ENCODE measurements at regions not wholly inside any gene's neighbourhood (a gene's known extent, or its start where the extent isn't known, plus 50 kb on each side); places are given as distances from the start of the nearest gene placed in this dataset.
"Not testable (repeated sequence)": the region's sequence is repeated elsewhere in the genome, so short reads cannot be mapped to it uniquely, and the experiment has no call there.

DNA sequence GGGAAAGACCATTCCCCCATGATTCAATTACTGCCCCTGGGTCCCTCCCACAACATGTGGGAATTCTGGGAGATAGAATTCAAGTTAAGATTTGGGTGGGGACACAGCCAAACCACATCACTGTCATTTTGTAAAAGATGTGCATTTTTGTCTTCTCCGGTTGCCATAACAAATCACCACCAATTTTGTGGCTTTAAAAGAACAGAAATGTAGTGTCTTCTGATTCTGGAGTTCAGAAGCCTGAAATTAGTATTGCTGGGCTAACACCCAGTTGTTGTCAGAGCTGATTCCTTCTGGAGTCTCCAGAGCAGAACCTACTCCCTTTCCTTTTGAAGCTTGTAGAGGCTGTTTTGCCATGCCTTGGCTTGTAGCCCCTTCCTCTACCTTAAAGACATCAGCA is 54.1 kb upstream of the DHRSX start:
- Histone ChIP-seq H4K20me1 (ENCODE audit: control insufficient read depth, extremely low read depth, insufficient read depth, low read length) (no peaks in the 10 kb centered on the region), H3K79me2 (ENCODE audit: control insufficient read depth, insufficient read depth, low read length) (no peaks in the 10 kb centered on the region), H3K27me3 (ENCODE audit: control insufficient read depth, extremely low read depth, insufficient read depth, low read length) (no peaks in the 10 kb centered on the region), H3K9me3 (ENCODE audit: control insufficient read depth, low read depth, low read length) (no peaks in the 10 kb centered on the region), H3K4me3 (ENCODE audit: control insufficient read depth in 2 of 3, extremely low read depth in 1 of 3, insufficient read depth in 2 of 3, low read depth in 1 of 3, low read length in 3 of 3) (no peak overlapping the region), H3K9ac (ENCODE audit: control insufficient read depth, extremely low read depth, insufficient read depth, low read length) (no peak overlapping the region), H3K9me1 (ENCODE audit: control insufficient read depth, extremely low read depth, insufficient read depth, low read length) (no peaks in the 10 kb centered on the region), H3K4me1 (ENCODE audit: control insufficient read depth, extremely low read depth, insufficient read depth, low read length) (no peaks in the 10 kb centered on the region), H3K4me2 (ENCODE audit: control insufficient read depth, extremely low read depth, insufficient read depth, low read depth, low read length) (no peak overlapping the region), H3K36me3 (ENCODE audit: control insufficient read depth in 2 of 2, extremely low read depth in 1 of 2, insufficient read depth in 2 of 2, low read length in 2 of 2) (no peaks in the 10 kb centered on the region), H2AFZ (ENCODE audit: control insufficient read depth, low read length) (no peak overlapping the region), H3K27ac (ENCODE audit: control insufficient read depth, insufficient read depth, low read length) (no peak overlapping the region)
- no peak for TF ChIP-seq EZH2 (IDR thresholded peaks at IDR 0.05; ENCODE audit: low read length)
- TF ChIP-seq, protein P1, sequence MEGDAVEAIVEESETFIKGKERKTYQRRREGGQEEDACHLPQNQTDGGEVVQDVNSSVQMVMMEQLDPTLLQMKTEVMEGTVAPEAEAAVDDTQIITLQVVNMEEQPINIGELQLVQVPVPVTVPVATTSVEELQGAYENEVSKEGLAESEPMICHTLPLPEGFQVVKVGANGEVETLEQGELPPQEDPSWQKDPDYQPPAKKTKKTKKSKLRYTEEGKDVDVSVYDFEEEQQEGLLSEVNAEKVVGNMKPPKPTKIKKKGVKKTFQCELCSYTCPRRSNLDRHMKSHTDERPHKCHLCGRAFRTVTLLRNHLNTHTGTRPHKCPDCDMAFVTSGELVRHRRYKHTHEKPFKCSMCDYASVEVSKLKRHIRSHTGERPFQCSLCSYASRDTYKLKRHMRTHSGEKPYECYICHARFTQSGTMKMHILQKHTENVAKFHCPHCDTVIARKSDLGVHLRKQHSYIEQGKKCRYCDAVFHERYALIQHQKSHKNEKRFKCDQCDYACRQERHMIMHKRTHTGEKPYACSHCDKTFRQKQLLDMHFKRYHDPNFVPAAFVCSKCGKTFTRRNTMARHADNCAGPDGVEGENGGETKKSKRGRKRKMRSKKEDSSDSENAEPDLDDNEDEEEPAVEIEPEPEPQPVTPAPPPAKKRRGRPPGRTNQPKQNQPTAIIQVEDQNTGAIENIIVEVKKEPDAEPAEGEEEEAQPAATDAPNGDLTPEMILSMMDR (optimal IDR thresholded peaks at IDR 0.05 in 1 of 3, IDR thresholded peaks at IDR 0.05 in 1 of 3, conservative IDR thresholded peaks at IDR 0.05 in 1 of 3; ENCODE audit: extremely low read depth in 1 of 3, insufficient read depth in 2 of 3, low read length in 3 of 3): no peak
- dilution Hi-C loops (cut with MboI; ENCODE audit: extremely low pct_ligation_motif_present, low sequenced_read_pairs): no loop called here
- FAIRE-seq (no peak), DNase-seq (ENCODE audit: low read depth, low spot score) (no peak)

DNA sequence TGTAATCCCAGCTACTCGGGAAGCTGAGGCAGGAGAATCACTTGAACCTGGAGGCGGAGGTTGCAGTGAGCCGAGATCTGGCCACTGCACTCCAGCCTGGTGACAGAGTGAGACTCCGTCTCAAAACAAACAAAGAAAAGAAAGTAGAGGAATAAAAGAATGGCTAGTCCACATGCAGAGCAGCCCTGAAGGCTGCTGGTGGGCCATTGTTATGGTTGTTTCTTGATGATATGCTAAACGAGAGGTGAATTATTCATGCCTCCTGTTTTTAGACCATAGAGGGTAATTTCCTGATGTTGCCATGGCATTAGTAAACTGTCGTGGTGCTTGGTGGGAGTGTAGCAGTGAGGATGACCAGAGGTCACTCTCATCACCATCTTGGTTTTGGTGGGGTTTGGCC is 53.3 kb upstream of the DHRSX start:
- H3K36me3 ChIP-seq (ENCODE audit: control insufficient read depth in 2 of 2, extremely low read depth in 1 of 2, insufficient read depth in 2 of 2, low read length in 2 of 2); H3K27ac ChIP-seq (ENCODE audit: control insufficient read depth, insufficient read depth, low read length); H3K9ac ChIP-seq (ENCODE audit: control insufficient read depth, extremely low read depth, insufficient read depth, low read length); H4K20me1 ChIP-seq (ENCODE audit: control insufficient read depth, extremely low read depth, insufficient read depth, low read length); H3K9me3 ChIP-seq (ENCODE audit: control insufficient read depth, low read depth, low read length); H2AFZ ChIP-seq (ENCODE audit: control insufficient read depth, low read length); H3K9me1 ChIP-seq (ENCODE audit: control insufficient read depth, extremely low read depth, insufficient read depth, low read length); H3K27me3 ChIP-seq (ENCODE audit: control insufficient read depth, extremely low read depth, insufficient read depth, low read length); H3K79me2 ChIP-seq (ENCODE audit: control insufficient read depth, insufficient read depth, low read length); dilution Hi-C loops (cut with MboI; ENCODE audit: extremely low pct_ligation_motif_present, low sequenced_read_pairs); DNase-seq (ENCODE audit: low read depth, low spot score); H3K4me1 ChIP-seq (ENCODE audit: control insufficient read depth, extremely low read depth, insufficient read depth, low read length); H3K4me2 ChIP-seq (ENCODE audit: control insufficient read depth, extremely low read depth, insufficient read depth, low read depth, low read length); FAIRE-seq; H3K4me3 ChIP-seq (ENCODE audit: control insufficient read depth in 2 of 3, extremely low read depth in 1 of 3, insufficient read depth in 2 of 3, low read depth in 1 of 3, low read length in 3 of 3): not testable (repeated sequence)

DNA sequence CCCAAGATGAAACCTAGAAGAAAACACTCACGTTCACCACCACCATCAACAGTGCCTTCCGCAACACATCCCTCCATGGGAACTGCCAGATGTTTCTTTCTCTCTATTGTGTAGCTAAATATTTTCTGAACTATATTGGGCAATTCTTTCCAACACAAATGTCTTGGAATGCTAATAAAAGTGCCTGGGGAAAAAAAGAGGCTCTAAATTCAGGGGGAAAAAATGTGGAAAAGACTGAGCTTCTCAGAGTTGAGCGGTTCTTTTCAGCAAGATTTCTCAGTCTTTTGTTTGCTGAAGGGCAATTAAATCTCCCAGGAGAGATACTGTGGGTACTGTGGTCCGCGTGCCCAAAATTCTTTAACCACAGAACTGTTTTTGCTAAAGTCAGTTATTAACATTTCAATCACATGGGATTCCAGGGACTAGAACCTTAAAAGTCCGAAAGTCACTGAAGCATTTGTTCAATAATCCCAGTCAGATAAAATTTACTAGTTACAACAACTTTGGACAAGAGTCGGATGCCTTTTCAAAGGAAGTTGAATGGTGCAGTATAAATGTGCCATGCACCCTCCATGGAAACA is 51.9 kb upstream of the DHRSX start:
- Histone ChIP-seq H4K20me1 (ENCODE audit: control insufficient read depth, extremely low read depth, insufficient read depth, low read length) (no peaks in the 10 kb centered on the region), H3K4me2 (ENCODE audit: control insufficient read depth, extremely low read depth, insufficient read depth, low read depth, low read length) (no peak overlapping the region), H3K27me3 (ENCODE audit: control insufficient read depth, extremely low read depth, insufficient read depth, low read length) (no peaks in the 10 kb centered on the region), H3K27ac (ENCODE audit: control insufficient read depth, insufficient read depth, low read length) (no peak overlapping the region), H3K36me3 (ENCODE audit: control insufficient read depth in 2 of 2, extremely low read depth in 1 of 2, insufficient read depth in 2 of 2, low read length in 2 of 2) (no peaks in the 10 kb centered on the region), H3K4me3 (ENCODE audit: control insufficient read depth in 2 of 3, extremely low read depth in 1 of 3, insufficient read depth in 2 of 3, low read depth in 1 of 3, low read length in 3 of 3) (no peak overlapping the region), H2AFZ (ENCODE audit: control insufficient read depth, low read length) (no peak overlapping the region), H3K79me2 (ENCODE audit: control insufficient read depth, insufficient read depth, low read length) (no peaks in the 10 kb centered on the region), H3K9ac (ENCODE audit: control insufficient read depth, extremely low read depth, insufficient read depth, low read length) (no peak overlapping the region), H3K4me1 (ENCODE audit: control insufficient read depth, extremely low read depth, insufficient read depth, low read length) (no peaks in the 10 kb centered on the region), H3K9me1 (ENCODE audit: control insufficient read depth, extremely low read depth, insufficient read depth, low read length) (no peaks in the 10 kb centered on the region), H3K9me3 (ENCODE audit: control insufficient read depth, low read depth, low read length) (no peaks in the 10 kb centered on the region)
- TF ChIP-seq, protein P1 (optimal IDR thresholded peaks at IDR 0.05 in 1 of 3, IDR thresholded peaks at IDR 0.05 in 1 of 3, conservative IDR thresholded peaks at IDR 0.05 in 1 of 3; ENCODE audit: extremely low read depth in 1 of 3, insufficient read depth in 2 of 3, low read length in 3 of 3): no peak
- TF ChIP-seq EZH2 (IDR thresholded peaks at IDR 0.05; ENCODE audit: low read length): no peak
- dilution Hi-C loops (cut with MboI; ENCODE audit: extremely low pct_ligation_motif_present, low sequenced_read_pairs): no loop called here
- DNase-seq (ENCODE audit: low read depth, low spot score) (no peak), FAIRE-seq (no peak)

Measured in keratinocyte (primary cell).